SK-MEL-5 (cell line): ENCODE measurements at regions not wholly inside any gene's neighbourhood (a gene's known extent, or its start where the extent isn't known, plus 50 kb on each side); places are given as distances from the start of the nearest gene placed in this dataset.
"Not testable (repeated sequence)": the region's sequence is repeated elsewhere in the genome, so short reads cannot be mapped to it uniquely, and the experiment has no call there.

Source experiments
- DNase-seq: peaks from one replicate; pipeline ENCODE4 v3.0.0-alpha.2; 2016; ENCODE audit warnings: low read depth, low spot score
- in situ Hi-C: cut with HindIII; loops from 2 replicates; pipeline ENCODE4 v1.10.0; 2016; ENCODE audit warnings: low sequenced_read_pairs, high pct_unique_total_duplicates, low pct_unique_long_range_greater_than_20kb

DNA sequence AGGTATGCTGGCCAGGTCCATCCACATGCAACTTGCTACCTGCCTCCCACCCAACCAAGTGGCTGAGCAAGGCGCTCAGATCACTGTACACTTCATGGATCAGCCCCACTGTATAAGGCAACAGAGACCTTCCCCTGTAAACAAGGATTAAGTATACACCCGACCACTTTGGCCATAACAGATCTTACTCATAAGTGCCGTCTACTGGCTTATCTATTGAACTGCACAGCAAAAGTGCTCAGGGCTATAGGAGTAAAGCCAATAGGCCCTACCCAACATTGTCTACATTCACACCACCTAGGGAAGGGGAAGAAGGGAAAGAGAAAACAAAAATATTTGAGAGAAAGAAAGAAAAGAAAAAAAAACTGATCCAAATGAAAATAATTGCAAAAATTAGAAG lies 663.9 kb upstream of the LRRTM1 start:
- in situ Hi-C loops, result no loop called here
- no peak for DNase-seq

DNA sequence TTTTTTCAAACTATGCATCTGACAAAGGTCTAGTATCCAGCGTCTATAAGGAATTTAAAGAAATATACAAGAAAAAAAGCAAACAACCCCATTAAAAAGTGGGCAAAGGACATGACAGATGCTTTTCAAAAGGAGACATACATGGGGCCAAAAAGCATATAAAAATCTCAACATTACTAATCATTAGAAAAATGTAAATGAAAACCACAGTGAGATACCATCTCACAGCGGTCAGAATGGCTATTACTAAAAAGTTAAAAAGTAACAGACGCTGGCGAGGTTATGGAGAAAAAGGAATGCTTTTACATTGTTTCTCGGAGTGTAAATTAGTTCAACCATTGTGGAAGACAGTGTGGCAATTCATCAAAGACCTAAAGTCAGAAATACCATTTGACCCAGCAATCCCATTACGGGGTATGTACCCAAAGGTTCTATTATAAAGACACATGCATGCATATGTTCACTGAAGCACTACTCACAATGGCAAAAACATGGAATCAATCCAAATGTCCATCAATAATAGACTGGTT lies 643.1 kb upstream of the LRRTM1 start:
- in situ Hi-C loops, result no loop called here
- DNase-seq, result no peak

DNA sequence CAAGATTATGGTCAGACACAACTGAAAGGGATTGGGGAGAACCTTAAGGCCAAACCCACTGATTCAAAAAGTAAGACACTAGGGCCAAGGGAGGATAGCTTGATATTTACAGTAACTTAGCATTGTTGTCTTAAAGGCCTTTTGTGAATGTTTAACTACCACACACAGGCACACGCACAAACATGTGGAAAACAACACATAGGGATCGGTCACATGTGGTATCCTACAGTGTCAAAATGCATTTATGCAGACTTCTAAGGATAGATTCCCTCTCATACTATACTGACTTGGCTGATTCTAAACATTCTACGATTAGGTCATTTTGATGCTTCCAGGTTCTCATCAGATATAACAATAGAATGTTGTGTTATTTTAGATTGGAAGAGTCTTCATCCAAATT lies 638.9 kb upstream of the LRRTM1 start:
- in situ Hi-C loops, result no loop called here

DNA sequence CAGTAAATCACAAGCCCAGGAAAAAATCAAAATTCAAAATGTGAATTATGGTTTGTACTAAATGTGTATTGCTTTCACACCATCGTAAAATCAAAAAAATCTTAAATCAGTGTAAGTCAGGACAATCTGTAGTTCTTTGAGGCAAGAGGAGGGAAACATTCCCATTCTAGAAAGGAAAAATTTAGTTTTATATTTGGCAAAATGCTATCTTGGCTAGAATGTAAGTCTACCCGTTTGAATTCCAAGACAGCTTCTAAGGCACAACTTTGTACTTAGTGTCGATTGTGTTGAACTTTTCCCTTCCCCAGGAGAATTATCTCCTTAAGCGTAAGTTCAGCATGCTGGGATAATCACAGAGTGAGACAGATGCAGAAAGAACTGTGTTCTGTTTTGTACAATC lies 638.2 kb upstream of the LRRTM1 start:
- DNase-seq, result no peak
- in situ Hi-C loops, result no loop called here

More for the DNA sequence above, 638.9 kb upstream of the LRRTM1 start:
- no peak for DNase-seq

DNA sequence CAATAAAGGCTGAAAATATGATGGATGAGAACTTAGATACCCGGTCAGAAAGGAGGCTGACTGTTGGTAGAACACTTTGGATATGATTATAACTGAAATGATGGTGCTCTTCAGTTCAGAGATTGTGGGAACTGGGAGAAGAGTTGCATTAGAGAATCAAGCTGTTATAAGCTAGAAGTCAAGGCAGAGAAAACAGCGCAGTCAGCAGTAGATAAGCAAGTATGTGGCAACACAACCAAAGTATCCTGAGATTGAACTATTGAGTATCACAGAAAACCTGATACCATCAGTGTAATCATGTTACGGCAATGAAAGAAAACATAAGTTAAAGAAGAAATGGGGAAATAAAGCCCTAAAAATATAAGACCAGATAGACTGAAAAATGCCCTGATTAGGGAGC lies 633.9 kb upstream of the LRRTM1 start:
- in situ Hi-C loops, result no loop called here
- DNase-seq, result no peak

DNA sequence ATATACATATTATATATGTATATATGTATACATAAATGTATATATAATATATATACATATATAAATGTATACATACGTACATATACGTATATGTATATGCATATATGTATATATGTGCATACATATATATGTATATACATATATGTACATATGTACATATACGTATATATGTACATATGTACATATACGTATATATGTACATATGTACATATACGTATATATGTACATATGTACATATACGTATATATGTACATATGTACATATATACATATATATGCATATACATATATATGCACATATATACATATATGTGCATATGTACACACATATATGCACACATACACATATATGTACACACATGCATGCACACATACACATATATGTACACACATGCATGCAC lies 627.3 kb upstream of the LRRTM1 start:
- DNase-seq, in situ Hi-C loops: not testable (repeated sequence)

DNA sequence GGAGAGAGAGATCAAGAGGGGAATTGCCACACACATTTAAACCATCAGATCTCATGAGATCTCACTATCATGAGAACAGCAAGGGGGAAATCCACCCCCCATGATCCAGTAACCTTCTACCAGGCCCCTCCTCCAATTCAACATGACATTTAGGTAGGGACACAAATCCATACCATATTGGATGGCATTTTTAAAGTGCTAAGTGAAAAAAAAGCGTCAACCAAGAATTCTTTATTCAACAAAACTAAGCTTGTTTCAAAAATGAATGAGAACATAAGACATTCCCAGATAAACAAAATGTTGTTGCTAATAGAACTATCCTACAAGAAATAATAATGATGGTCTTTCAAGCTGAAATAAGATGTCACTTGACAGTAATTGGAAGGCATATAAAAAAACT lies 626.2 kb upstream of the LRRTM1 start:
- in situ Hi-C loops, result no loop called here
- DNase-seq, result no peak

DNA sequence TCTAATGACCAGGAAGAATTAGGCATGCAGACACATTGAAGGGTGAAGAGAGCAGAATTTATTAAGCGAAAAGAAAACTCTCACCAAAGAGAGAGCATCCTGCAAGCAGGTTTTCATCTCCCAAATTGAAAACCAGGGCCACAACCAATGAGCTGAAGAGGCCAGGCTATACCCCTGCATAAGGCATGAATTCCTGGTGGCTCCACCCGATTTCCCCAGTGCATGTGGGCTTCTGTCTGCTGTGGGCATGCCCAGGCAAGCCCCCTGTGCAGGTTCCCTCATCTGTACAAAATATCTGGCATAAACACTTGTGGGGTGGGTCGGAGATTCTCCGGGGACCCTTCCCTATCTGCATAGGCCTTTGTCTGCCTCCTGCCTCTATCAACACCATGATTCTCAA lies 621.6 kb upstream of the LRRTM1 start:
- in situ Hi-C loops, result no loop called here

DNA sequence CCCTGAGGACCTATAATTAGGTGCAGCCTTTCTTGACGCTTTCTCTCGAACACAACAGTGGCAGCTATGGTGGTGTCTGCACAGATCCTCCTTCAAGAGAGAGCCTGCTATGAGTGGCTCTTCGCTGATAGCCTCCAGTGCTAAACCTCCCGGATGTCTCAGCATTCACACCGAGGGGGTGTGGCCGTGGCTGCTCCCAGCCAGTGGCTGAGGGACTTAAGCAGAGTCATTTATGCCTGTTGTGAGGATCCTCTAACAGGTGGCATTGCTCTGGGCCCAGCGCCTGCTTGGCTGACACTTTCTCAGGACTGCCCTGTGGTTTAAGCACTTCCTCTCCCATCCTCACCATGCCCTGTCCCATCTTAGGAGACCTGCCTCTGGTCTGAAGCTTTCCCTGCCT lies 592.0 kb upstream of the LRRTM1 start:
- no peak for DNase-seq
- in situ Hi-C loops, result no loop called here

More for the DNA sequence above, 621.6 kb upstream of the LRRTM1 start:
- DNase-seq, result no peak

DNA sequence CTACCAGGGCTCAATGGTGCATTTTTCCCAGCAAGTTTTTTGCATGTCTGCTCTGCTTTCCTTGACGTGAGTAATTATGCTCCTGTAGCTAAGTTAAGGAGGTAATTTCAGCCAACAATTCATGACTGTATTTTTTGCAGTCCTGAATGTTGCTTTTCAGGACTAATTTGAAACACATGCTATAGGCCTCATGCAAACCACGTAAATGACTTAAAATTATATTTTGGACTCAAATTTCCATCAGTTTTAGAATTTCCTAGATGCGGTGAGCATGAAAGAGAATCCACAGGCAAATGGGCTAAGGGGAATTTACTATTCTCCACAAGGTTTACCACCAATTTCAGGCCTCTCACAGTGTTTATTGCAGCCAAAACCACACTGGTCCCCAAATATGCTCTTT lies 589.9 kb upstream of the LRRTM1 start:
- no peak for DNase-seq
- in situ Hi-C loops, result no loop called here

DNA sequence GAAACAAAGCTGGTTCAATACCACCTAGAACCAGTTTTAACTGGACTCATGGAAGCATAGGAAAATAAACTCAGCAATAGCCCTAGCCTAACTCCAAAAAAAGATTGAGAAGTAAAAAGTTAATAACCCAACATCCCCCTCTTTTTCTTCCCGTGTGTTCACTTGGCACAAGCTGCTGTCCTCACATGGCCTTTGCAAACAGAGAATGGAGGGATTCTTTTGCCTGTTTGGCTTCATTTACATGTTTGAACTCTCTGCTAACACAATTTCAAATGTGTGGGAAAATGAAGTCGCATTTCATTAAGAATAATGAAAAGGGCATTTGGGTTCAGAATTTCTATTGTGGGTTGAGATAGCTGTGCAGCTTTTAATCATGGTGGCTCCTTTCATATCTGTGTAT lies 589.2 kb upstream of the LRRTM1 start:
- DNase-seq, result no peak
- in situ Hi-C loops, result no loop called here

DNA sequence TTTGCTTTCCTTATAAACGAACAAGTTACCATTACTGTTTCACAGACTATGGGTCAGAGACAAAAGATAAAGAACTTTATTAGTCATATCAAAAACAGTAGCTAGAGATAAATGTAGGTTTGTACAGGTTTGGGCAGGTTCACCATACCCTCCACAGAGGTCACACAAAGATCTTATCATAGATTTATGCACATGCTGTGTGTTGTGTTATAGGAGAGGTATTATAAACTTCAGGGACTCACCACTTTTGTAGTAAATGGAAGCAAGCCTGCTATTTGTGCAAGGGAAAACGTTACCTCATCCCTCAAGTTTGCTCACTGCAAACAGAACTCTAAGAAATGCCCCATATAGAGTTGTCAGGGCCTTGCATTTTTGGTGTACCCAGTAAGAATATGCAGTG lies 584.5 kb upstream of the LRRTM1 start:
- in situ Hi-C loops, result no loop called here
- DNase-seq, result no peak

DNA sequence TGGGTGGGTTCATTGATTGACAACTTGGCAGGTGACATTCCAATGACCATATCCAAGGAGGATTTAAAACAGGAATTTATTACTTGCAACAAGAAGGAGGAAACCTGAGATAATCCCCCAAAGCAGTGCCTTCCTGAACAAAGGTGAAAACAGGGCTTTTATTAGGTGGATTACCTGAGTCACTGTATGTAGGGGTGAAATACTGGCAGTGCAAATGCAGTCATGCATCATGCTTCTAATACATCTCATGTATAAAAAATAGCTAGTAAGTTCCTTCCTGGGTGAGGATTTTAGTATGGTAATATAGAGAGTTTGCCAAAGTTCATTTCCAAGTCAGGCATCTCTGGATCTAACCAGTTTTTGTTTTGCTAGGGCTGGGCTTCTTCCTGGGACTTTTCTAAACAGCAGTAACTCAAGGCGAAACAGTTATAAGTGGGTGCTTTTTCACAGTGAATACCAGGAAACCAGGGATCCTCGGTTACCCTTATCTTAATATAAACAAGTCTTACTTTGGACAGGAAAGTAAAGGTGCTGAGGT lies 583.4 kb upstream of the LRRTM1 start:
- no peak for DNase-seq
- in situ Hi-C loops, result no loop called here

DNA sequence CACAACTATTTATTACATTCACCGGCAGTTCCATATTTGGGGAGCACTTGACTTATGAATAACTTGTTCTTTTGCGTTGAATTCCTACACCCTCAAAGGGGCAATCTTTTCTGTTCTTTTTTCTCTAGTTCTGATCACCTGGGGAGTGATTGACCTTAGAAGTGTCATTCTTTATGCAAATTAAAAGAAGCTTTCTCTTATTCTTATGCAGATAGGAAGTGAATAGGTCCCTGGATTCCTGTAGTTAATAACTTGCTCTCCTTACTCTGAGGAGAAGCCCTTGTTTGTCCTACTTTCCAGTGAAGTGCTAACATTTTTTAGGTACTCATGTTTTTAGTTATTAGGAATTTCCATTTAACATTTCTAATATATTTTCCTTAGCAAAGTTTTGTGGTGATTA lies 569.8 kb upstream of the LRRTM1 start:
- no peak for DNase-seq
- in situ Hi-C loops, result no loop called here

DNA sequence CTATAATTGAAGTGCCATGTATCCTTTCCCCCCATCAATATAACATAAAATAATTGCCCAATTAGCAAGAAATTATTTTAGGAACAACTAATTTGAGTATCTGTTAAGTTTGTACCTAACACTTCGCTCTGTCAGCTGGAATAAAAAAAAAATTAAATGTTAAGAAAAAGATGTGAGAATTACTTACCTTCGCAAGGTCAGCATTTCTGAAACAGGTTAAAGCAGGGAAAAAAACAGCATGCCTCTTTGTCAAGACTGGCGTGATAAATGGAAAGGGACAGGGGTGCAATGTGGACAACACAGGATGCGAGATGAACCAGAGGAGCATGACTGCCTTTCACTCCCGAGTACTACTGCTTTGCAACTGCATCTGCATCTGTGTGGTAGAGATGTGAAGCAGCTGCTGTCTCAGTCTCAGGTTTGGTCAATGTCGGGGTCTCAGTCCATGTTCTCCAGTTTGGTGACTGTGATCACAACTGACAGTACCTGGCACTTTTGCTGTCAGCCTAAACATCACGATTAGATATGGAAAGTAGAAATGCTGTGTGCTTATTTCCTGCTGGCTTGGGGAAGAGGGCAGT lies 565.4 kb upstream of the LRRTM1 start:
- no peak for DNase-seq
- in situ Hi-C loops, result no loop called here

DNA sequence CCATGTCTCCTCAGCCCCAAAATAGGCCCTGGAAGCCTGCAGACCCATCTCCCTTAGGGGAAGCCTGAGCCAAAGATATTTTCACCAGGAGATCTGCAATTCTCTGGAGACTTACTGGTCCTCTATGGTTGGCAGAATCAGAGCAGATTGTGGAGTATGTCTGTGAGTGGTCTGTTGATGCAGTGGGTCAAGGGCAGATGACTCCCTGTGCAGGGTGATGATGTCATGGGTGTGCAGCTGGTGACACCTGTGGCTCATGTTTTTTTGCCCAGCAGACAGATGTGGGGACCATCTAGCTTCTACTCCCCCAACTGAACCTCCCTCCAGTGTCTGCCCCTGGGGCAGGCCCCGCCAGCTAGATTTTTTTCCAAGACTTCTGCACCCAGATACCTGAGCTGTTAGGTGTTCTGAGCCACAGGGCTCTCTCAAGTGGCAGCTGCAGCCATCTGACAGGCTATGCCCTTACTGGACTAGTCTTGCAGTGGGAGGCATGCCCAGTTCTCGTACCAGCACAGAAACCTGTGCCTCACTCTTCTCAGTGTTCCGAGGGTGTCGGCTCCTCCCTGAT lies 558.7 kb upstream of the LRRTM1 start:
- no peak for DNase-seq
- in situ Hi-C loops, result no loop called here

DNA sequence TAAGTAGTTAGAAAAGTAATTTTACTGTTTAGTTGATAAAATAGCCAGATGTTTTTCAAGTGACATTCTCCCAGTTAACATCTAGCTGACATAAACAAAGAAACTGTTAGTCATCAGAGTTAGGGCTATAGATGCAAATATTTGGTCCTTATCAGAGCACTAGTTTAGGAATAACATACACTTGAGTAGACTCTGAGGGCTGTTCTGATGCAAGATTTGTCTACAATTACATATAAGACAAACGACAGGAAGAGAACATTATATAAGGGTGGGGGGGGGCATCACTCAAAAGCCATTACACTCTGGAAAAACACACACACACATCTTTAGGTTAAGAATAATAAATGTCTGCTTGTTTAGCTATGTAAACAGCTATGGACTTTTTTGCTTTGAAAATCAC lies 554.4 kb upstream of the LRRTM1 start:
- in situ Hi-C loops, result no loop called here
- DNase-seq, result no peak

DNA sequence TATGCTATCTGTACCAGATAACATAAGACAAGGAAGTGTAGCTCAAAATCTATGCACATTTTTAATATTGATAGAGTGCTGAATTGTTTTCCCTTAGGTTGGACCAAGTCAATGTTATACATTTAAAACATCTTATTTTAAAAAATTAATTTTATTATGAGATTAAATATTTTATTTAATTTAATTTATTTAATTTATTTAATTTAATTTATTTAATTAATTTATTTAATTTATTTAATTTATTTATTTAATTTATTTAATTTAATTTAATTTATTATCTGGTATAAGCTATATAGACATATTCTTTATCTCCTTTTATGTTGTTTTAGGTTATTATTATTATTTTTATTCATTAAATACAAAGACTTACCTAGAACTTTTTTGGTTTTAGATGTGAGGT lies 551.7 kb upstream of the LRRTM1 start:
- in situ Hi-C loops, result no loop called here
- DNase-seq, result no peak

DNA sequence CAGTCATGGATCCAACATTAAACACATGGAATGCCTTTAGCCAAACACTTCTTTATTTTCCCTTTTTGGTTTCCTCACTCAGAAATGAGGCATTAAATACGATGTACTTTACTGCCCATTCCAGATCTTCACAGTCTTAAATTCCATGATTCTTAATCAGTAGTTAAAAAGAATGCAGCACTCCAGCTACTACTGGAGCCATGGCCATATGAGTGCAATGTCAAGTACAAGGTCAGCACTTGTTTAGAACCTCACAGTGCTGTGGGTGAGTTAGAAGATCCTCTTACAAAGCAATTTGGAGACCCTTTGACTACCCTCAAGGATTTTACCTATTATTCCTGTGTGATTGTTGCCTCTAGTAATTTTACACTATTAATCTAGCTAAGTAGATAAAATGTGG lies 550.3 kb upstream of the LRRTM1 start:
- in situ Hi-C loops, result no loop called here
- DNase-seq, result no peak

DNA sequence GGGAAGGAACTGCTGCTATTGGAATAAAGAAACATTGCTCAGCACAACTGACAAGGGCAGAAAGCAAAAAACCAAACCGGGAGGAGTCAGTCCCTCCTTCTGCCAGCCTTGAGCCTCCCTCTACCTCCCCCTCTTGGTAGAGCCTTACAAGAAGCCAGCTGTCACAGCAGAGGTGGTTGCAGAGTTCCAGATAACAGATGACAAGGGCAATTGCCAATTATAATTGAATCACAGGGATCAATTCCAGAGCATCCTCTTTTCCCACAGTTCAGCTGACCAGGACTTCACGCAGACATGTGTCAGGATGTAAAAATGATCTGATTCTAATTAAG lies 548.2 kb upstream of the LRRTM1 start:
- in situ Hi-C loops, result no loop called here
- DNase-seq, result no peak
